GM19395 (cell line): ENCODE measurements at regions not wholly inside any gene's neighbourhood (a gene's known extent, or its start where the extent isn't known, plus 50 kb on each side); places are given as distances from the start of the nearest gene placed in this dataset.

ENCODE experiments used
- ATAC-seq: cut with Tn5 transposase; IDR thresholded peaks from one replicate; pipeline ENCODE4 v1.9.1; 2021; ENCODE audit warnings: mild to moderate bottlenecking, moderate library complexity; ENCODE audit not compliant: unreplicated experiment

- no peak for ATAC-seq
Measured at GRCh38 chr13:68697551-68697950, 1410.1 kb upstream of the ATXN8OS start.

- ATAC-seq = no peak
Measured at GRCh38 chr13:68696907-68697306, 1410.7 kb upstream of the ATXN8OS start.

GRCh38 chr13:68692049-68692448 is 1415.6 kb upstream of the ATXN8OS start:
- ATAC-seq = no peak

- no peak for ATAC-seq
Measured at GRCh38 chr13:68690567-68690966, 1417.1 kb upstream of the ATXN8OS start.

DNA sequence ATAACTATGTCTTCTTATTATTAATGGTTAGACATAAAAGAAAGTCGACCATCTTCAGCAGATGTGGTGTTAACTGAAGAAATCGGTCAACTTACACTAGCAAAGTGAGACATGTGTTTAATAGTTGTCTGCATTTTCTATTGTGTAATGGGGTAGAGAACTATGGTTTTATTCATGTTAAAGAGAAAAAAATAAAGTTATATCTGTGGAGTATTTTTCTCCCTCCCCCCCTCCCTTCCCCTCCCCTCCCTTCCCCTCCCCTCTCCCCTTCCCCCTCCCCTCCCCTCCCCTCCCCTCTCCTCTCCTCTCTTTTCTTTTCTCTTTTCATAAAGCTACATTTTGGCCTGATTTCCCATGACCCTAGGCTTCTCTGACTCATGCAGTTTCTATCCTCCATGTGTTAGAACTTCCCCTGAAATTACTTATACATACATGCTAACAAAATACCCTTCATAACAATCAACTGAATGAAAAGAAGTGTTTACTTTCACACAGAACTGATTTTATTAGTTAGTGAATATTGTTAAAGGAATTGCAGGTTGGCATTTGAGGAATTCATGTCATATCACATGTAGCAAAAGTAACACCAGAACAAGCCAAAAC is 1431.0 kb upstream of the ATXN8OS start:
- ATAC-seq = no peak

DNA sequence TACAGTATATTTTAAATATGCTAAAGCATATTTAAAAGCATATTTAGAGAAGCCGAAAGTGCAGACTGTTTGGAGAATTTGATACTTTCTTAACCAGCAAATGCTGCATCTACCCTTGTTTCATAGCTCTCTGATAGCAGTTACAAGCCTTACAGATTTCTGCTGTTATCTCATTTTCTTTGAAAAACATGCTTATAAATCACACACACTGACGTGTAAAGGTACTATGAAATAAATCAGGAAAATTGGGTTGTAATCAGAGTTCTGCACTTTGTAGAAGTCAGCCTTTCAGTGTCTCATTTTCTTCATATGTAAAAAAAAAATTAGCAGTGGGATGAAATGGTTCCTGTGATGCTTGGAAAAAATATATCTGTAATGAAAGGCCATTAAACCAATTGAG is 1432.4 kb upstream of the ATXN8OS start:
- no peak for ATAC-seq

DNA sequence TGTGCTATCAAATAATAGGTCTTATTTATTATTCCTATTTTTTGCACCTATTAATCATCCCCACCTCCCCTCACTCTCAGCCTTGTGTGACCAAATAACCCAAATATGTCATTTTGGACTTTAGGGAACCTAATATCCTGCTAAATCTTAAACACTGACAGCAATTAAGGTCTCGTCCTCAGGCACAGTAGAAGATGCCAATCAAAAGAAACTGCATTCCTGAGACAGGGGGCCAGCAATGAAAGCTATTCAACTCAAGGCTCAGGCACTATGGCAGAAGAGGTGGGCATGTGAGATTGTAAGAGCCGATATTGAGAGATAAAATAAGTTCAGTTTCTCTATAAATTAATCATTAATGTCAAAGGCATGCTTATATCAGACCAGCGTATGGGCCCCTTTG is 1437.7 kb upstream of the PCDH9 start:
- ATAC-seq = no peak

DNA sequence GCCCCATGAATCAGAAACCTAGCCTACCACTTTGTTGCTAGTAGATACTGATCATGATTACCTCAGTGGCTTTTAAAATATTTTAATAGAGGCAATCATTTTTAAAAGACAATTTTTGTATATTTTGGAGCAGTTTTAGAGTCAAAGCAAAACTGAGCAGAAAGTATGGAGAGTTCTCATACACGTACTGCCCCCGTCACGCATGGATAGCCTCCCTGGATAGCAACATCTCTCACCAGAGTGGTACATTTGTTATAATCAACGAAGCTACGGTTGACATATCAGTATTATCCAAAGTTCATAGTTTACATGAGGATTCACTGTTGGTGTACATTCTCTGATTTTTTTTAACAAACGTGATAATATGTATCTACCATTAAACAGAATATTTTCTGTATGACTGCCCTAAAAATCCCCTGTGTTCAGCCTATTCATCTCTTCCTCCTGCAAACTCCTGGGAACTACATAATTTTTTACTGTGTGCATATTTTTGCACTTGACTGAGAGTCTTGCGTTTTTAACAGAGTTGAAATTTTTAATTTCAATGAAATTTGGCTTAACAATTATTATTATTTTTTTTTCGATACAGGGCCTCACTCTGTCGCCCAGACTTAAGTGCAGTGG is 1436.8 kb upstream of the PCDH9 start:
- no peak for ATAC-seq

GRCh38 chr13:68645814-68646213 is 1415.7 kb upstream of the PCDH9 start:
- no peak for ATAC-seq

DNA sequence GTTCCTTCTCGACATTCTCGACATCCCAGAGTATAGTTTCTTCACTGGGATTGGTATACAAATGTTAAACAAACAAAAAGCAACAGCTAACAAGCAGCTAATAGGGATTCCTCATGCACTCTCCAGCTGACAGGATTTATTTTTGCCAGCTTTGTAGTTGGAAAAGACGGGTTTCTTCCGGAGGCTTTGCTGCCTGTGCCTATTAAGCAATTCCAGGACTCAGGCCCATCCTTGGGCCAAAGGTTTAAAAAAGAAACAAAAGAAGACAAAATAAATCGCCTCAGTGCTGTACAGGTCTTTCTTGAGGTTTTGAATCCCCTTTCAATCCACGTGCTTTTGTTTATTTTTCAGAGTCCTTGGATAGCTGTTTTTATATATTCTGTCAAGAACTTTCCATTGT is 1414.5 kb upstream of the PCDH9 start:
- ATAC-seq = no peak

DNA sequence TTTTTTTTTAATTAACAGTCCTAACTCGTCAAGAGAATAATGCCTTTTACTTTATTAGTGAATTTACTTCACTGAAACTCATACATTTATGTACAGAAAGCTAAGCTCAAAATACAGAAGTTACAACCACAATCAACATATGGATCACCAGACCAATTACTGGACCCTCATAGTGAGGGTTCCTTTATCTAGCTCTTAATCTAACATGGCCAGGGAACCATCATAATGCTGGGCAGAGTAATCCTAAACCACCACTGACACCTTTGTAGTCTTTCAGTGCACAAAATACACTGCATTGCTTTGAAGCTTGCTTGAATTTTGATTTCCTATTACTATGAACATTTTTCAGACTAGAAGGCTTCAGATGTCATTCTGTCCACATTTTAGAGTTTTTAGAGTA is 1406.6 kb upstream of the PCDH9 start:
- no peak for ATAC-seq

GRCh38 chr13:68628994-68629393 is 1398.9 kb upstream of the PCDH9 start:
- ATAC-seq = no peak

GRCh38 chr13:68627379-68627778 is 1397.2 kb upstream of the PCDH9 start:
- ATAC-seq = no peak

- no peak for ATAC-seq
Measured at GRCh38 chr13:68616600-68617222, 1386.6 kb upstream of the PCDH9 start.

GRCh38 chr13:68609661-68610060 is 1379.5 kb upstream of the PCDH9 start:
- ATAC-seq = no peak

DNA sequence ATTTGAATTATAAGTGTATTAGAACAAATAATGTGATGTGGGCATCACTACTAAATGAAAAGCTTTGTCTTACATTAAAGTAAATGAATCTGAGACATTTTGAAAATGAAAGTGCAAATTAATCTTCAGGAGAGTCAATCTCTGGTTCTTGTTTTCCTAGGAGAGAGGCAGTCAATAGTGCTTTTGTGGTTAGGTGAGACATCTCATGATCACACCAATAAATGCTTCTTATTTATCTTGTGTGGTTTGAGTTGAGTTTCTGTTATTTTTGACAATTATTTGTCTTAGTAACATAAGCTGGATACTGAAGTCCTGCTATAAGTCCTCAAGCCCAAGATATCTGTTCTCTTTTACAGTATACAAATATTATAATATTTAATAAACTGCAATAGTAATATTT is 1378.0 kb upstream of the PCDH9 start:
- ATAC-seq = no peak

GRCh38 chr13:68597641-68598040 is 1367.5 kb upstream of the PCDH9 start:
- no peak for ATAC-seq

DNA sequence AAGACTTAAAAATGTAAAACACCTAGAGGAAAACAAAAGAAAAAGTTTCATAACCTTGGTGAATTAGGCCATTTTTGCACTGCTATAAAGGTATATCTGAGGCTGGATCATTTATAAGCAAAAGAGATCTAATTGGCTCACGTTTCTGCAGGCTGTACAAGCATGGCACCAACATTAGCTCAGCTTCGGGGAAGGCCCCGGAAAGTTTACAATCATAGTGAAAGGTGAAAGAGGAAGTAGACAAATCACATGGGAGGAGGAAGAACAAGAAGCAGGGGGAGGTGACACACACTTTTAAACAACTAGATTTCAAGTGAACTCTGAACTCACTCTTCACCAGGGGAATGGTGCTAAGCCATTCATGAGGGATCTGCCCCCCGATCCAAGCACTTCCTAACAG is 1358.5 kb upstream of the PCDH9 start:
- peak; percentile 100 for ATAC-seq

- ATAC-seq = no peak
Measured at GRCh38 chr13:68584776-68585175, 1354.6 kb upstream of the PCDH9 start.

GRCh38 chr13:68574053-68574452 is 1343.9 kb upstream of the PCDH9 start:
- ATAC-seq = no peak

DNA sequence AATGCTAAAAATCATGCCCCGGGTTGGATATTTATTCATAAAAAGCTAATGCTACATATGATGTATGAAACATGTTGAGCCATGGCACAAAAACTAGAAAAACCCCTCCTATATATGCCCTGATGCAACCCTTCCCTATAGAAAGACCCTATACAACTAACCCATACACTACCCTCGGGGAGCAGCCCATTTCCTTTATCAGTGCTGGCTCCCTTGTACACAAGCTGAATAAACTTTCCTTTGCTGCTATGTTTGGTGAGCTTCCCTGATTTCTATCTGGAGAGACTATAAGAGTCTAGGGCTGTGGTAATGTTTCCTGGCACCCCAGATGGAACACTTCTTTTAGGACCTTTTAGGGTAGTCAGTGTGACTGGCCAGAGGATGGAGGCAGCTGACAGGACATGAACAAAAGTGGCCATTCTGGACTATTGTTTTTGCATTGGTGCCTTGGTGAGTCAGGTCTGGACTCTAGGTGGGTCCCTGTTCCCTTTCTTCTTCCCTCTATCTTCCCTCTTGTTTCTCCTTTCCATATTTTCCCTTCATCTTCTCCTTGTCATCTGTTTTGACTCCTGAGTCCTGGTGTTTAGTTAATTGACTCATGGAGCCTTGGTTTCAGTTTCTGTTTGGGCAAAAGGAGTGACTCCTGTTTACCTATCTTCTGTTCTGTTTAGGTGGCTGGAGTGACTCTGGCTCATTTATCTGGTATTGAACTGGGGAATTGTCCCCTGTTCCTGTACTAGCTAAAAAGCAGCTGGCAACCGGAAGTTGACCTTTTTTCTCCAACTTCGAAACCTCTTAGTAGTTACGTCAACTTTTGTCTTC is 1321.8 kb upstream of the PCDH9 start:
- no peak for ATAC-seq

DNA sequence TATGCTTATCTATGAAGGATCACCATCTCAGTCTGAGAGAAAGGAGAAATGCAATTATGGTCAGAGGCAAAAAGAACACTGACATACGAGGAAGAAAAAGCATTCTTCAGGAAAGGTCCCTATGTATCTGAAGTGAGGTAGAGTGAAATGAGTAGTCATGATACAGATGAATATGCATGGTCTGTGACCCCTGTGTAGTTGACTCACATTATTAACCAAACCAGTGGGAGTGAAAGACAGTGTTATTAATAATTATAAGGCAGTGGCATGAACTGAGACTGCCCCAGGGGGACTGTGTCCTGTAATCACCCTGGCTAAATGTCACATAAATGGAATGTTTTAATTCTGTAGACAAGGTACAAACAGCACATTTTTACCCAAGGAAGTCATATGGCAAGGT is 1320.2 kb upstream of the PCDH9 start:
- ATAC-seq = peak; percentile 41
